22Rv1 (cell line): ENCODE measurements at regions not wholly inside any gene's neighbourhood (a gene's known extent, or its start where the extent isn't known, plus 50 kb on each side); places are given as distances from the start of the nearest gene placed in this dataset.

Source experiments
- CTCF ChIP-seq: fragments of 450-650 bp; IDR thresholded peaks from 2 replicates; pipeline ENCODE4 v1.5.1; 2017; ENCODE audit warnings: mild to moderate bottlenecking
- ZFX ChIP-seq: fragments of 450-650 bp; IDR thresholded peaks from 2 replicates; pipeline ENCODE4 v1.6.1; 2017; ENCODE audit warnings: antibody characterized with exemption, borderline replicate concordance

GRCh38 chr15:31271711-31272557, 54.7 kb upstream of the KLF13 start:
- TF ChIP-seq CTCF (no peak), ZFX (no peak)
